GM19397 (cell line): ENCODE measurements at regions not wholly inside any gene's neighbourhood (a gene's known extent, or its start where the extent isn't known, plus 50 kb on each side); places are given as distances from the start of the nearest gene placed in this dataset.
"Not testable (repeated sequence)": the region's sequence is repeated elsewhere in the genome, so short reads cannot be mapped to it uniquely, and the experiment has no call there.

Experiments
- ATAC-seq: cut with Tn5 transposase; IDR thresholded peaks from one replicate; pipeline ENCODE4 v1.9.1; 2021; ENCODE audit warnings: mild to moderate bottlenecking, moderate library complexity; ENCODE audit not compliant: unreplicated experiment

- no peak for ATAC-seq
Observed at GRCh38 chr2:4965556-4966320, 726.4 kb upstream of the SOX11 start.

DNA sequence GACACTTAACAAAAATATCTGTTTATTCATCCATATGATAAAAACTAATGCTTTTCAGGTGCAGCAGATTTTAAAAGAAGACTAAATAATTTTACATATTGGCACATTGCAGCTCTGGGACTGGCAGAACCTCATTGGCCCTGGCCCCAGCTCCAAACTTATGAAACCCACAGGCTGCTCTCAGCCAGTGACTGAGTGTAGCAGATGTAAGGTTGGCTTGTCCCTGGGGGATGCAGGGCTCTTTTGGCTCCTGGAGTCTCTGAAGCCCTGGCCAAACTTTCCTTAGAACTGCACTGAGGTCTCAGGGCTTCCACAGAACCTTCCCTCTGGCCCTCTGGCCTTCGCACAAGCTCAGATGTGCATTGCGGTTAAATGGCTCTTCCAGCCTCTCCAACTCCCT is 725.0 kb upstream of the SOX11 start:
- ATAC-seq, result no peak

DNA sequence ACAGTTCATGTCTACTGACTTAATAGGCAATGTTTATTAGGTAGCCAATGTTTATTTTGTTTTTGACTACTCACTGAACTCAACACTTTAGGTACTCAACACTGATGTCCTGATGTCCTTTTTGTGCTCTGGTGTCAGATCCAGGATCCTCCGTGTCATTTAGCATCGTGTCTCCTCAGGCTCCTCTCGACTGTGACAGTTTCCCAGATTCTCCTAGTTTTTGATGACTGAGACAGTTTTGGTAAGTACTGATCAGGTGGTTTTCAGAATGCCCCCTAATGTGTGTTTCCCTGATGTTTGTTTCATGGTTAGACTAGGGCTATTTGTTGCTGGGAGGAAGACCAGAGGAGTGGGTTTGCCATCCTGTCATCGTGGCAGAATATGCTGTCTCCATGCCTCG is 719.7 kb upstream of the SOX11 start:
- ATAC-seq, result no peak

DNA sequence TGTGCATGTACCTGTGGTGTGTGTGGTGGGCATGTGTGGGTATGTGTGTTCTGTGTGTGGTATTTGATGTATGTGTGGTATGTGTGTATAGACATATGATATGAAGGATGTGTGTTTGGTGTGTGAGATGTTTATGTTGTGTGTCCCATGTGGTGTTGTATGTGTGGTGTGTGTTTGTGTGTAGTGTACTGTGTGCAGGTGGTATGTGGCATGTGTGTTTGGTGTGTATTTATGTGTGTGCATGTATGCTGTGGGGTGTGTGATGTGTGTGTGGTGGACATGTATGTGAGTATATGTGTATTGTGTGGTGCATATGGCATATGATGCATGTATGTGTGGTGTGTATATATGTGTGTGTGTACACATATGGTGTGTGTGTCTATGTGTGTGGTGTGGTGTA is 718.8 kb upstream of the SOX11 start:
- no peak for ATAC-seq

DNA sequence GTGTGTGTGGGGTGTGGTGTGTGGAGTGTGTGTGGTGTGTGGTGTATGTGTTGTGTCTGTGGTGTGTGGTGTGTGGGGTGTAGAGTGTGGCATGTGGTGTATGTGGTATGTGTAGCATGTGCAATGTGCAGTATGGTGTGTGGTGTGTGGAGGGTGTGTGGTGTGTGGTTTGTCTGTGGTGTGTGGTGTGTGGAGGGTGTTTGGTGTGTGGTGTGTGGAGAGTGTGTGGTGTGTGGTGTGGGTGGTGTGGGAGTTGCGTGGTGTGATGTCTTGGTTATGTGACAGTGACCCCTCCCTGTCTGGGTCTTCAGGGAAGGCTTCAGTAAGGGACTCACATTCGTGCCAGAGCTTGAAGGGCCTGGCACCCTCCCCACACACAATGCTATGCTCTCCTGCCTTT is 718.2 kb upstream of the SOX11 start:
- ATAC-seq, result no peak

DNA sequence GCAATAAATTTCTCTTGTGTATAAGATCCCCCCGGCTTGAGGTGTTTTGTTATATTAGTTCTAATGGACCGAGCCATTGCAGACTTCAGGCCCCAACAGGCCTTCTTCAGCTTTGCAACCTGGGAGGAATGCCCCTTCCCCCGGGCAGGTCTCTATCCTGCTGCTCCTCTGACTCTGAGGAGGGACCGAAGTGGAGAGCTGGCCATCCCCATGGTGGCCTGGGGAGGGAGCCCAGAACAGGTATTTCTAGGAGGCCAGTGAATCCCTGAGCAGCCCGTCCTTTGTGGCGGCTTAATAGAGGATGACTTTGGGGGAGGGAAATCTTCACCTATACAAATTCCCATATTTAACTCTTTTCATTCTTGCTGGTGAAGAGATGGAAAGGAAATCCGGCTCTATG is 715.8 kb upstream of the SOX11 start:
- no peak for ATAC-seq

DNA sequence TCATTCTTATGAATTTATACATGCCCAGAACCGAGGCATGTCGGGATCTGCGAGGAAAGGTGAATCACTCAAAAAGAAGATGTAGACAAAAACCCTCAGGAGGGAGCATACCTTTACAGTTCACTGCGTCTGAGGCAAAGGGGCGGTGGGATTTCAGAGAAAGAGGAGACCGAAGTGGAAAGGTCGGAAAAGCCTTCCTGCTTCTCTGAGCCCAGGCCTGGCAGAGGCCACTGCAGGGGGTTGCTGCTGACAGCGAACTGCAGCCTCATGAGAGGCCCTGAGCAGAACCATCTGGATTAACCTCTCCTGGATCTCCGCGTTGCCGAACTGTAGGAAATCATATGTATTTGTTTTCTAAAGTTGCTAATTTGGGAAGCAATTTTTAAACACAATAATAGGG is 713.1 kb upstream of the SOX11 start:
- ATAC-seq, result no peak

DNA sequence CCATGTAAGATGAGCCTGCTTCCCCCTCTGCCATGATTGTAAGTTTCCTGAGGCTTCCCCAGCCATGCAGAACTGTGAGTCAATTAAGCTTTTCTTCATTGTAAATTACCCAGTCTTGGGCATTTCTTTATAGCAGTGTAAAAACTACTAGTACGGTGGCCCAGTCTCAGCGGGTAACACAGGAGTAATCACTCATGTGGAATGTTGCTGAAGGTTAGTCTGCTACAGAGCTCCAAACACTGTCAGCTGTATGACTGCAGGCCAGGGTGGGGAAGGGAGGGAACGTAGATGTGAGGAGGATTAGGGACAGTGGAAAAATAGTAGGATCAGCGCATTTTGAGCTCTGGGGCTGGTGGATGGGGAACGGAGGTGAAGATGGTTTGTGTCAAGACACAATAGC is 711.2 kb upstream of the SOX11 start:
- no peak for ATAC-seq

GRCh38 chr2:4981802-4982409 is 710.3 kb upstream of the SOX11 start:
- ATAC-seq, result no peak

- ATAC-seq, result not testable (repeated sequence)
Observed at GRCh38 chr2:4988444-4988843, 703.7 kb upstream of the SOX11 start.

GRCh38 chr2:4992226-4992625 is 700.0 kb upstream of the SOX11 start:
- no peak for ATAC-seq

- no peak for ATAC-seq
Observed at GRCh38 chr2:4995466-4995865, 696.7 kb upstream of the SOX11 start.

DNA sequence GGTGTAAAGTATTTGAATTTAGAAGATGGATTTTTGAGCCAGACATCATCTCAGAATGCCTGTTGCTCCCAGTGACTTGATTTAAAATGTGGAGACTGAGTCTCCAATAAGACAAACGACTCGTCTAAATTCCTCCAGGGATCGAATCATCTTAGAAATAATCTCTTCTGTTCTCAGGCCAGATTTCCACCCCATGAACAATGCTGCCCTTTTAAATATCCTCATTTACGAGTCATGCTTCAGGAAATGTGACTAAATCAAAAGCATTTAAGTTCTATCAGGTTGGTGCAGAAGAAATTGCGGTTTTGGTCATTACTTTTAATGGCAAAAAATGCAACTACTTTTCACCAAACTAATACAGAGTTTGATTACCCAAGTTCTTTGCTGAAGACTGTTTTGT is 684.6 kb upstream of the SOX11 start:
- no peak for ATAC-seq

GRCh38 chr2:5019324-5019723 is 672.9 kb upstream of the SOX11 start:
- ATAC-seq, result no peak

- no peak for ATAC-seq
Observed at GRCh38 chr2:5020116-5020875, 671.9 kb upstream of the SOX11 start.

GRCh38 chr2:5021136-5021535 is 671.0 kb upstream of the SOX11 start:
- ATAC-seq, result no peak

- no peak for ATAC-seq
Observed at GRCh38 chr2:5022061-5022460, 670.1 kb upstream of the SOX11 start.

- ATAC-seq, result not testable (repeated sequence)
Observed at GRCh38 chr2:5022708-5023635, 669.2 kb upstream of the SOX11 start.

- no peak for ATAC-seq
Observed at GRCh38 chr2:5026571-5027234, 665.5 kb upstream of the SOX11 start.

- no peak for ATAC-seq
Observed at GRCh38 chr2:5035057-5035488, 657.1 kb upstream of the SOX11 start.
